ENCODE measurements at regions not wholly inside any gene's neighbourhood (a gene's known extent, or its start where the extent isn't known, plus 50 kb on each side); places are given as distances from the start of the nearest gene placed in this dataset.

- Histone ChIP-seq H3K27ac (ENCODE audit: low read depth, low read length) (peak overlapping the region; percentile 31), H3K9ac (ENCODE audit: low read length in 5 of 5) (no peak overlapping the region)
Measured at GRCh38 chr14:62071039-62071438, 308.8 kb downstream of the SNAPC1 start.

DNA sequence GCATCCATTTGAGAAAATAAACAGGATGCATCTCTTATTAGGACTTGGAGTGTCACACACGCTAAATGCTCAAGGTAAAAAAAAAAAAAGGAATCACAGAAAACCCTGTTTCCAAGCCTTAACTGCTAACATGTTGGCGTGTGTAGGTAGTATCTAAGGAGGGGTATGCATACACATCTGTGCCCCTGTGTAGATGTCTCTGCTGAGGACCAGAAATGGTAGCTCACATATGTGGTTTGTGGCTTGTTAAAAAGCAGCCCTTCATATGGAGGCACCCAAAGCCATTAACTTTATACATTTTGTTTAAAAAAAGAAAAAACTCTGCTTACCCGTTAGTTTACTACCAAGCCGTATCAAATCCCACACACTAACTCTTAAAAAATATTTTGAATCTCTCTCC lies 314.1 kb downstream of the SNAPC1 start:
- H3K36me3 ChIP-seq (ENCODE audit: control insufficient read depth in 5 of 5, insufficient read depth in 5 of 5, low read length in 5 of 5): no peaks in the 10 kb centered on the region
- H3K27ac ChIP-seq (ENCODE audit: low read depth, low read length): no peak overlapping the region
- no peaks in the 10 kb centered on the region for H3K27me3 ChIP-seq (ENCODE audit: control insufficient read depth in 5 of 5, insufficient read depth in 4 of 5, low read length in 5 of 5)
- no peak overlapping the region for H3K4me3 ChIP-seq (ENCODE audit: low read depth in 1 of 5, low read length in 5 of 5)
- no peaks in the 10 kb centered on the region for H3K9me3 ChIP-seq (ENCODE audit: control insufficient read depth in 5 of 5, low read length in 5 of 5)
- no peak overlapping the region for H3K9ac ChIP-seq (ENCODE audit: low read length in 5 of 5)
- H3K4me1 ChIP-seq (ENCODE audit: control insufficient read depth in 5 of 5, insufficient read depth in 5 of 5, low read length in 5 of 5): peaks cover 0 to 10% (median 0%) of the 10 kb centered on the region in 5 donors

More at GRCh38 chr14:62071039-62071438, 308.8 kb downstream of the SNAPC1 start:
- no peaks in the 10 kb centered on the region for H3K27me3 ChIP-seq (ENCODE audit: control insufficient read depth in 5 of 5, insufficient read depth in 4 of 5, low read length in 5 of 5)
- peaks cover 0 to 30% (median 18%) of the 10 kb centered on the region in 5 donors for H3K4me1 ChIP-seq (ENCODE audit: control insufficient read depth in 5 of 5, insufficient read depth in 5 of 5, low read length in 5 of 5)
- no peaks in the 10 kb centered on the region for H3K9me3 ChIP-seq (ENCODE audit: control insufficient read depth in 5 of 5, low read length in 5 of 5)
- H3K36me3 ChIP-seq (ENCODE audit: control insufficient read depth in 5 of 5, insufficient read depth in 5 of 5, low read length in 5 of 5): no peaks in the 10 kb centered on the region
- H3K4me3 ChIP-seq (ENCODE audit: low read depth in 1 of 5, low read length in 5 of 5): no peak overlapping the region

DNA sequence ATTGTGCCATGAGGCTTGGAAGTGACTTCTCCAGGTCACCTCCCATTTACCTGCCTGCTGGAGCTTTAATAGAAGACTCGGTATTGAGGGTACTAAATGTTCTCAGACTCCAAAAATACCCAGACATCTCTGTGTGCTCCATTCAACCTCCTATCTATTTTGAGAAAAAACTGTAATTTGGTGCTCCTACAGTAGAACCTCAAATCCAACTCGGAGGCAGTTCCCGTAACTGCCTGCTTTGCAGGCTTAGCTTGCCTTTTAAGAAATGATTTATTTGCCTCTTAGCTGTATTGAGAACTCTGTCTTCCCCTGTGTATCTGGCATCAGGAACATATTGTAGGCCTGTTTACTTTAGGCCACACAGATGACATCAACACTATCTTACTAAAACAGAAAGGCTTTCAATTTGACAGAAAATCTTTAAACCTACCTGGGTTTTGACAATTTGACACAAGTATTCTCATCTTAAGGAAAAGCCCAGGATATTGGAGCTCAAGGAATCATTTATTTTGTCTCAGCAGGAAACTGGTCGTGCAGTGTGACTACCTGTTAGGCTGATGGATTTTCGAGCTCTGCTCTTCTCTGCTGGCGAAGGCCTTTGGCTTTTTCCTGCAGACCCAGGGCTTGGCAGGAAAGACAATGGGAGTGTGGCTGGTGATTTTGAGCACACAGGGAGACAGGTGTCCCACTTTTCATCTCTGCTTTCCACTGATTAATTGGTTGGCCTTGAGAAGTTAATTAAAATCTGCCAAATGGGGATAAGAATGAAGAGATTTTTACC lies 314.8 kb downstream of the SNAPC1 start:
- Histone ChIP-seq H3K36me3 (ENCODE audit: control insufficient read depth in 5 of 5, insufficient read depth in 5 of 5, low read length in 5 of 5) (no peaks in the 10 kb centered on the region), H3K9ac (ENCODE audit: low read length in 5 of 5) (no peak overlapping the region), H3K27me3 (ENCODE audit: control insufficient read depth in 5 of 5, insufficient read depth in 4 of 5, low read length in 5 of 5) (no peaks in the 10 kb centered on the region), H3K9me3 (ENCODE audit: control insufficient read depth in 5 of 5, low read length in 5 of 5) (no peaks in the 10 kb centered on the region), H3K4me3 (ENCODE audit: low read depth in 1 of 5, low read length in 5 of 5) (no peak overlapping the region), H3K27ac (ENCODE audit: low read depth, low read length) (no peak overlapping the region), H3K4me1 (ENCODE audit: control insufficient read depth in 5 of 5, insufficient read depth in 5 of 5, low read length in 5 of 5) (peaks cover 0 to 3% (median 0%) of the 10 kb centered on the region in 5 donors)

DNA sequence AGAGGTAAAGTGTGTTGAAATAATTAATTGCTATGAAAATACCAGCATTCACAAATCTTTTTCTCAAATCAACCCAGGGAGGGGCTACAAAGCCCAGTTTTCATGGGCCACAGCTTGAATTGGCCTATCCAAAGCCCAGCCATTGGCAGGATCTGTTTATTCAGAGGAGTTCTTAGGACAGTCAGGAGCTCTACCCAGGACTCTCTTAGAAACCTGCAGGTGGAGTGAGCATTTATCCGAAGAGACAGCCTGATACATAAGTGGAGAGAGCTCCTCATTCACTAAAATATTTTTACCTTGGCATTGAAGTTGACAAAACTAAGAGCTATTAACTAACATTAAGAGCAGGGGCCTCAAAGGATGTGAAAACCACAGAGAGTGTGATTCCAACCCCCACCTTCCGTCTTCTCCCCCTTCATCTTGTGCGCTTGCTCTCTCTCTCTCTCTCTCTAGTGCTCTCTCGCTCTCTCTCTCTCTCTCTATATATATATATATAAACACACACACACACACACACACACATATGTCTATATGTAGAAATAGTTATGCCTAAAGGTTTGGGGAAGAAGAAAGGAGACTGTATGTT lies 315.5 kb downstream of the SNAPC1 start:
- H3K9ac ChIP-seq (ENCODE audit: low read length in 5 of 5): no peak overlapping the region
- no peaks in the 10 kb centered on the region for H3K27me3 ChIP-seq (ENCODE audit: control insufficient read depth in 5 of 5, insufficient read depth in 4 of 5, low read length in 5 of 5)
- H3K27ac ChIP-seq (ENCODE audit: low read depth, low read length): no peak overlapping the region
- no peaks in the 10 kb centered on the region for H3K4me1 ChIP-seq (ENCODE audit: control insufficient read depth in 5 of 5, insufficient read depth in 5 of 5, low read length in 5 of 5)
- H3K9me3 ChIP-seq (ENCODE audit: control insufficient read depth in 5 of 5, low read length in 5 of 5): no peaks in the 10 kb centered on the region
- H3K36me3 ChIP-seq (ENCODE audit: control insufficient read depth in 5 of 5, insufficient read depth in 5 of 5, low read length in 5 of 5): no peaks in the 10 kb centered on the region
- H3K4me3 ChIP-seq (ENCODE audit: low read depth in 1 of 5, low read length in 5 of 5): no peak overlapping the region

DNA sequence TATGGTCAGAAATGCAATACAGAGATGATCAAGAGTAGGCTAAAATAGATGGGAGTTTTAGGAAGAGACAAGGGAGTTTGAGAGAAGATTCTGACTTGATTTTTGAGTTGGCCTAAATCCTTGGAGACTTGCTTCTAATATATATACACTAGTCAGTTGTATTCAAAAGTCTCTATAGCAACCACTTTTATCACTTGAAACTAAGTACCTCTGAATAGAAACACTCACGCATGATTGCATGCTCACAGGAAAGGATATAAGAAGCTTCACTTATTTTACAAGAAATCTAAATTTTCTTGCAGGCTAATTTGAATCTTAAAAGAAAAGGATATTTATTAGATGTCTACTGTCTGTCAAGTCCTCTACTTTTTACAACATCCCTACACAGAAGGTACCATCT lies 316.8 kb downstream of the SNAPC1 start:
- Histone ChIP-seq H3K4me3 (ENCODE audit: low read depth in 1 of 5, low read length in 5 of 5) (no peak overlapping the region), H3K36me3 (ENCODE audit: control insufficient read depth in 5 of 5, insufficient read depth in 5 of 5, low read length in 5 of 5) (no peaks in the 10 kb centered on the region), H3K9ac (ENCODE audit: low read length in 5 of 5) (no peak overlapping the region), H3K27me3 (ENCODE audit: control insufficient read depth in 5 of 5, insufficient read depth in 4 of 5, low read length in 5 of 5) (no peaks in the 10 kb centered on the region), H3K4me1 (ENCODE audit: control insufficient read depth in 5 of 5, insufficient read depth in 5 of 5, low read length in 5 of 5) (no peaks in the 10 kb centered on the region), H3K9me3 (ENCODE audit: control insufficient read depth in 5 of 5, low read length in 5 of 5) (no peaks in the 10 kb centered on the region), H3K27ac (ENCODE audit: low read depth, low read length) (no peak overlapping the region)

GRCh38 chr14:62081012-62081612 lies 318.9 kb downstream of the SNAPC1 start:
- Histone ChIP-seq H3K4me1 (ENCODE audit: control insufficient read depth in 5 of 5, insufficient read depth in 5 of 5, low read length in 5 of 5) (no peaks in the 10 kb centered on the region), H3K27ac (ENCODE audit: low read depth, low read length) (no peak overlapping the region), H3K9ac (ENCODE audit: low read length in 5 of 5) (no peak overlapping the region), H3K27me3 (ENCODE audit: control insufficient read depth in 5 of 5, insufficient read depth in 4 of 5, low read length in 5 of 5) (no peaks in the 10 kb centered on the region), H3K36me3 (ENCODE audit: control insufficient read depth in 5 of 5, insufficient read depth in 5 of 5, low read length in 5 of 5) (no peaks in the 10 kb centered on the region), H3K4me3 (ENCODE audit: low read depth in 1 of 5, low read length in 5 of 5) (no peak overlapping the region), H3K9me3 (ENCODE audit: control insufficient read depth in 5 of 5, low read length in 5 of 5) (peaks cover 0 to 8% (median 5%) of the 10 kb centered on the region in 5 donors)

GRCh38 chr14:62081951-62082350 lies 319.7 kb downstream of the SNAPC1 start:
- Histone ChIP-seq H3K36me3 (ENCODE audit: control insufficient read depth in 5 of 5, insufficient read depth in 5 of 5, low read length in 5 of 5) (no peaks in the 10 kb centered on the region), H3K9ac (ENCODE audit: low read length in 5 of 5) (no peak overlapping the region), H3K4me1 (ENCODE audit: control insufficient read depth in 5 of 5, insufficient read depth in 5 of 5, low read length in 5 of 5) (no peaks in the 10 kb centered on the region), H3K4me3 (ENCODE audit: low read depth in 1 of 5, low read length in 5 of 5) (no peak overlapping the region), H3K9me3 (ENCODE audit: control insufficient read depth in 5 of 5, low read length in 5 of 5) (peaks cover 0 to 8% (median 5%) of the 10 kb centered on the region in 5 donors), H3K27me3 (ENCODE audit: control insufficient read depth in 5 of 5, insufficient read depth in 4 of 5, low read length in 5 of 5) (no peaks in the 10 kb centered on the region), H3K27ac (ENCODE audit: low read depth, low read length) (no peak overlapping the region)

DNA sequence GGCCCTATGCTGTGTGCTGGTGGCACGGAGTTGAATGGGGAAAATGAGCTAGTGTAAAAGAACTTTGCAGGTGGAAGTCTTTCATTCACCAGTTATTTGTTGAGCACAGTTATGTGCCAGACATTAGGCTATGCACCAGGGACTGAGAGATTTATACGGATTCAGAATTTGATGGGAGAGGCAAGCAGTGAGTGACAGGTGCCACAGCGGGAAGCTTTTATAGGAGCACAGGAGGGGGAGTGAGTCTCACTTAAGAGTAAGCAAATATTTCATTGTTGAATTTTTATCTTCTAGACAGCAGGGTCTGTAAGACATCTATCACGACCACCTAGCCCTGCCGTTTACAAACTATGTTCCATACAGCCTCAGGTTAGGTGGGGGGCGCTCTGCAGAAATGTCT lies 320.6 kb downstream of the SNAPC1 start:
- H3K4me3 ChIP-seq (ENCODE audit: low read depth in 1 of 5, low read length in 5 of 5): no peak overlapping the region
- no peak overlapping the region for H3K27ac ChIP-seq (ENCODE audit: low read depth, low read length)
- no peaks in the 10 kb centered on the region for H3K36me3 ChIP-seq (ENCODE audit: control insufficient read depth in 5 of 5, insufficient read depth in 5 of 5, low read length in 5 of 5)
- H3K9me3 ChIP-seq (ENCODE audit: control insufficient read depth in 5 of 5, low read length in 5 of 5): peaks cover 0 to 8% (median 5%) of the 10 kb centered on the region in 5 donors
- no peaks in the 10 kb centered on the region for H3K4me1 ChIP-seq (ENCODE audit: control insufficient read depth in 5 of 5, insufficient read depth in 5 of 5, low read length in 5 of 5)
- no peaks in the 10 kb centered on the region for H3K27me3 ChIP-seq (ENCODE audit: control insufficient read depth in 5 of 5, insufficient read depth in 4 of 5, low read length in 5 of 5)
- no peak overlapping the region for H3K9ac ChIP-seq (ENCODE audit: low read length in 5 of 5)

GRCh38 chr14:62084020-62084419 lies 321.8 kb downstream of the SNAPC1 start:
- no peak overlapping the region for H3K27ac ChIP-seq (ENCODE audit: low read depth, low read length)
- H3K4me3 ChIP-seq (ENCODE audit: low read depth in 1 of 5, low read length in 5 of 5): no peak overlapping the region
- no peaks in the 10 kb centered on the region for H3K36me3 ChIP-seq (ENCODE audit: control insufficient read depth in 5 of 5, insufficient read depth in 5 of 5, low read length in 5 of 5)
- no peaks in the 10 kb centered on the region for H3K4me1 ChIP-seq (ENCODE audit: control insufficient read depth in 5 of 5, insufficient read depth in 5 of 5, low read length in 5 of 5)
- no peaks in the 10 kb centered on the region for H3K27me3 ChIP-seq (ENCODE audit: control insufficient read depth in 5 of 5, insufficient read depth in 4 of 5, low read length in 5 of 5)
- H3K9ac ChIP-seq (ENCODE audit: low read length in 5 of 5): no peak overlapping the region
- peaks cover 0 to 8% (median 5%) of the 10 kb centered on the region in 5 donors for H3K9me3 ChIP-seq (ENCODE audit: control insufficient read depth in 5 of 5, low read length in 5 of 5)

- peaks cover 0 to 8% (median 5%) of the 10 kb centered on the region in 5 donors for H3K9me3 ChIP-seq (ENCODE audit: control insufficient read depth in 5 of 5, low read length in 5 of 5)
- H3K27ac ChIP-seq (ENCODE audit: low read depth, low read length): no peak overlapping the region
- no peaks in the 10 kb centered on the region for H3K4me1 ChIP-seq (ENCODE audit: control insufficient read depth in 5 of 5, insufficient read depth in 5 of 5, low read length in 5 of 5)
- H3K27me3 ChIP-seq (ENCODE audit: control insufficient read depth in 5 of 5, insufficient read depth in 4 of 5, low read length in 5 of 5): no peaks in the 10 kb centered on the region
- H3K9ac ChIP-seq (ENCODE audit: low read length in 5 of 5): no peak overlapping the region
- no peak overlapping the region for H3K4me3 ChIP-seq (ENCODE audit: low read depth in 1 of 5, low read length in 5 of 5)
- no peaks in the 10 kb centered on the region for H3K36me3 ChIP-seq (ENCODE audit: control insufficient read depth in 5 of 5, insufficient read depth in 5 of 5, low read length in 5 of 5)
Measured at GRCh38 chr14:62087191-62087590, 325.0 kb downstream of the SNAPC1 start.
